ENCODE measurements at regions not wholly inside any gene's neighbourhood (a gene's known extent, or its start where the extent isn't known, plus 50 kb on each side); places are given as distances from the start of the nearest gene placed in this dataset.

- H3K27me3 ChIP-seq (ENCODE audit: control insufficient read depth in 1 of 2, insufficient read depth in 2 of 2, low read length in 1 of 2), result no peaks in the 10 kb centered on the region
- H3K4me1 ChIP-seq (ENCODE audit: control insufficient read depth in 1 of 2, insufficient read depth in 2 of 2, low read length in 2 of 2), result peaks cover 4% of the 10 kb centered on the region in 2 donors
- H3K9me3 ChIP-seq (ENCODE audit: control insufficient read depth, low read length), result no peaks in the 10 kb centered on the region
- intact Hi-C loops (cut with DNase I), result loop anchor here in 1 of 2 donors (5.0 kb wide), 1 partner anchor 44 kb away; no protein-coding TSS in a partner anchor
- 4 to 8% methylated on average over 10 of the region's 10 CpGs for WGBS, 2 donors
- H3K36me3 ChIP-seq (ENCODE audit: control insufficient read depth in 1 of 2, insufficient read depth in 2 of 2, low read length in 1 of 2), result no peaks in the 10 kb centered on the region
- ATAC-seq (ENCODE audit: low FRiP score), result peak; percentile 75
- peak overlapping the region; percentile 86 to 93 for H3K27ac ChIP-seq (ENCODE audit: low read depth in 1 of 2, low read length in 2 of 2)
- DNase-seq, result peak; percentile 82 to 83
- no peak overlapping the region for H3K4me3 ChIP-seq (ENCODE audit: low read length in 2 of 2)
Measured at GRCh38 chr12:28130625-28131598, 59.3 kb upstream of the CCDC91 start.

DNA sequence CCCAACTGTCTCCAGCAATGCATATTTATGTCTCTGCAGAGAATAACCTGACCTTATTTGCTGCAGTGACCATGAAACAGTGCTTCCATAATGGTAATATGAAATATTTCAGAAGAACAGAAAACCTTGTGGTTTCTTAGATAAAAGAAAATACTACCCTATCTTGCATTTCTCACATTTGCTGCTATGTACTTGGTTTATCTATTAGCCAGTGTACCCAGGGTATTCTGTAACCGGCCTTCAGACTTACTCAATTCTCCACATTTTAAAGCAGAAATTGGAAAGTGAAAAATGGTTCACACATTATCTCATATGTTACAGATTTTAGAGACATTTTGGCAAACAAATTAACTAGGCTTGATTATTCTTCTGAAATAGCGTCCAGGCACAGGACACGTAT is 57.9 kb upstream of the CCDC91 start:
- intact Hi-C loops (cut with DNase I), result loop anchor here in 1 of 2 donors (5.0 kb wide), 1 partner anchor 45 kb away; no protein-coding TSS in a partner anchor
- Histone ChIP-seq H3K4me1 (ENCODE audit: control insufficient read depth in 1 of 2, insufficient read depth in 2 of 2, low read length in 2 of 2) (peaks cover 4% of the 10 kb centered on the region in 2 donors), H3K9me3 (ENCODE audit: control insufficient read depth, low read length) (no peaks in the 10 kb centered on the region), H3K27ac (ENCODE audit: low read depth in 1 of 2, low read length in 2 of 2) (no peak overlapping the region), H3K27me3 (ENCODE audit: control insufficient read depth in 1 of 2, insufficient read depth in 2 of 2, low read length in 1 of 2) (no peaks in the 10 kb centered on the region), H3K36me3 (ENCODE audit: control insufficient read depth in 1 of 2, insufficient read depth in 2 of 2, low read length in 1 of 2) (no peaks in the 10 kb centered on the region), H3K4me3 (ENCODE audit: low read length in 2 of 2) (no peak overlapping the region)
- no peak for ATAC-seq (ENCODE audit: low FRiP score)
- WGBS, 2 donors, result 73 to 86% methylated on average over 3 of the region's 3 CpGs
- DNase-seq, result no peak

DNA sequence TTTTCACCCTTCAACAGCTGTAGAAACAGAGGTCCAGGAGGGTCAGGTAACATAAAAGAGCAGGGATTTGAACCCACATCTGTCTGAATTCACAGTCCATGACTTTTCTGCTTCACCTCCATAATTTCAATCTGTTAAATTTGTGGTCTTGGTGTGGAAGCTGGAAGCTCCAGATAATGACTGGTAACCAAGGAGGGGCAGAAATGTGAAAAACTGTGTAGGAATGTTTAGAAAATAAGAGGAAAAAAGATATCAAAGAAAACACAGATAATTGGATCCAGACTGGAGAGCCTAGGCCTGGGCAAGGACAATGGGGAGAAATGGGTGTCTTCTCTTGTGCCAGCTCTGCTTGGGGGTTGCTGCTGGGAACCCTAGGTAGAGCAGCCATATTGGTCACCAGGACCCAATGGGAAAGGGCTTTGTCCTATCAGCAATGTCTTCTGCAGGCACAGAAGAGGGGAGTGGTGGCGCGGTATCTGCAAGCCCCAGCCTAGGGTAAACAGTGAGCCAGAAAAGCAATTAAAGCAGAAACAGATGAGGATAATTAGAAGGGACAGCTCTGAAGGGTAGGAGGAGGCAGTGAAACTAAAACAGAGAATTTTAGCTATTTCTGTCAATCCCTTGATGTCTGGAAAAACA is 54.3 kb upstream of the CCDC91 start:
- Histone ChIP-seq H3K27me3 (ENCODE audit: control insufficient read depth in 1 of 2, insufficient read depth in 2 of 2, low read length in 1 of 2) (no peaks in the 10 kb centered on the region), H3K9me3 (ENCODE audit: control insufficient read depth, low read length) (no peaks in the 10 kb centered on the region), H3K4me3 (ENCODE audit: low read length in 2 of 2) (no peak overlapping the region), H3K4me1 (ENCODE audit: control insufficient read depth in 1 of 2, insufficient read depth in 2 of 2, low read length in 2 of 2) (peaks cover 0 to 4% of the 10 kb centered on the region in 2 donors), H3K36me3 (ENCODE audit: control insufficient read depth in 1 of 2, insufficient read depth in 2 of 2, low read length in 1 of 2) (no peaks in the 10 kb centered on the region), H3K27ac (ENCODE audit: low read depth in 1 of 2, low read length in 2 of 2) (no peak overlapping the region)
- ATAC-seq (ENCODE audit: low FRiP score), result no peak
- intact Hi-C loops (cut with DNase I), result no loop called here
- 64 to 69% methylated on average over 2 of the region's 2 CpGs for WGBS, 2 donors
- DNase-seq, result no peak

DNA sequence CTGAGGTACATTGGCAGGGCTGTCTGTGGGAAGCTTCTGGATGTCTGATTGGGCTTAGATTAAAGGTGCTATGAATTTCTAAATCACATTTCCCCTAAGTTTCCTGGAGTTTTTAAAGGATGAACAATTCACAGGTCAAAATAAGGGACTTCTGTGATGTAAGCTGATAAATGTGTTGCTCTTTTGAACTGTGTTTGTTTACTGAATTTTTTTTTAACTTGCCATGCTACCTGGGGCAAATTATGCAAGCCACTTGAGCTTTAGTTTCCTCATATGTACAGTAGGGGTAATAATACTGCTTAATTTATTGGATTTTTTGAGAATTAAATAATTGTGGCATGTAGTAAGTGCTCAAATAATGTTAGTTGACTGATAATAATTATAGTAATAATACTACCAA is 52.8 kb upstream of the CCDC91 start:
- H3K9me3 ChIP-seq (ENCODE audit: control insufficient read depth, low read length), result no peaks in the 10 kb centered on the region
- H3K4me3 ChIP-seq (ENCODE audit: low read length in 2 of 2), result no peak overlapping the region
- ATAC-seq (ENCODE audit: low FRiP score) (no peak), DNase-seq (no peak)
- H3K27ac ChIP-seq (ENCODE audit: low read depth in 1 of 2, low read length in 2 of 2), result no peak overlapping the region
- no peaks in the 10 kb centered on the region for H3K4me1 ChIP-seq (ENCODE audit: control insufficient read depth in 1 of 2, insufficient read depth in 2 of 2, low read length in 2 of 2)
- H3K27me3 ChIP-seq (ENCODE audit: control insufficient read depth in 1 of 2, insufficient read depth in 2 of 2, low read length in 1 of 2), result no peaks in the 10 kb centered on the region
- H3K36me3 ChIP-seq (ENCODE audit: control insufficient read depth in 1 of 2, insufficient read depth in 2 of 2, low read length in 1 of 2), result no peaks in the 10 kb centered on the region
- intact Hi-C loops (cut with DNase I), result no loop called here

GRCh38 chr12:28140404-28140803 is 49.9 kb upstream of the CCDC91 start:
- ATAC-seq (ENCODE audit: low FRiP score) (no peak), DNase-seq (no peak)
- no peaks in the 10 kb centered on the region for H3K9me3 ChIP-seq (ENCODE audit: control insufficient read depth, low read length)
- intact Hi-C loops (cut with DNase I), result no loop called here
- H3K4me1 ChIP-seq (ENCODE audit: control insufficient read depth in 1 of 2, insufficient read depth in 2 of 2, low read length in 2 of 2), result no peaks in the 10 kb centered on the region
- no peaks in the 10 kb centered on the region for H3K27me3 ChIP-seq (ENCODE audit: control insufficient read depth in 1 of 2, insufficient read depth in 2 of 2, low read length in 1 of 2)
- H3K36me3 ChIP-seq (ENCODE audit: control insufficient read depth in 1 of 2, insufficient read depth in 2 of 2, low read length in 1 of 2), result no peaks in the 10 kb centered on the region
- no peak overlapping the region for H3K27ac ChIP-seq (ENCODE audit: low read depth in 1 of 2, low read length in 2 of 2)
- 87 to 91% methylated on average over 2 of the region's 2 CpGs for WGBS, 2 donors
- H3K4me3 ChIP-seq (ENCODE audit: low read length in 2 of 2), result no peak overlapping the region

Data from aorta (tissue), 5 donors.